Stimulated activated effector memory CD8-positive, alpha-beta T cell treated with anti-CD3 and anti-CD28 coated beads, Interleukin-12 subunit alpha, Interleukin-12 subunit beta, amount 100 ng/mL, for 72 hours (primary cell): ENCODE measurements at regions not wholly inside any gene's neighbourhood (a gene's known extent, or its start where the extent isn't known, plus 50 kb on each side); places are given as distances from the start of the nearest gene placed in this dataset.
A peak's percentile ranks its signal among the peaks of the same experiment; 100 is the strongest.

Experiments used
- ATAC-seq: fragments of 150-1000 bp; cut with Tn5 transposase; 2 replicates; pipeline ENCODE4 v1.10.0; 2021
- DNase-seq, 2 donors: peaks; one replicate each; pipeline ENCODE4 v3.0.0; 2021 to 2022; ENCODE audit warnings: low spot score in 2 of 2
- H3K27ac Mint-ChIP-seq: one replicate; pipeline ENCODE4 v1.8.0; 2022; ENCODE audit warnings: mild to moderate bottlenecking, mixed read lengths
- H3K36me3 Mint-ChIP-seq: one replicate; pipeline ENCODE4 v1.8.0; 2022; ENCODE audit warnings: mild to moderate bottlenecking, mixed read lengths
- H3K4me1 Mint-ChIP-seq: one replicate; pipeline ENCODE4 v1.8.0; 2022; ENCODE audit warnings: mixed read lengths
- H3K4me3 Mint-ChIP-seq: one replicate; pipeline ENCODE4 v1.8.0; 2022; ENCODE audit warnings: mild to moderate bottlenecking, mixed read lengths
- H3K9me3 Mint-ChIP-seq: one replicate; pipeline ENCODE4 v1.8.0; 2022; ENCODE audit warnings: mixed read lengths

DNA sequence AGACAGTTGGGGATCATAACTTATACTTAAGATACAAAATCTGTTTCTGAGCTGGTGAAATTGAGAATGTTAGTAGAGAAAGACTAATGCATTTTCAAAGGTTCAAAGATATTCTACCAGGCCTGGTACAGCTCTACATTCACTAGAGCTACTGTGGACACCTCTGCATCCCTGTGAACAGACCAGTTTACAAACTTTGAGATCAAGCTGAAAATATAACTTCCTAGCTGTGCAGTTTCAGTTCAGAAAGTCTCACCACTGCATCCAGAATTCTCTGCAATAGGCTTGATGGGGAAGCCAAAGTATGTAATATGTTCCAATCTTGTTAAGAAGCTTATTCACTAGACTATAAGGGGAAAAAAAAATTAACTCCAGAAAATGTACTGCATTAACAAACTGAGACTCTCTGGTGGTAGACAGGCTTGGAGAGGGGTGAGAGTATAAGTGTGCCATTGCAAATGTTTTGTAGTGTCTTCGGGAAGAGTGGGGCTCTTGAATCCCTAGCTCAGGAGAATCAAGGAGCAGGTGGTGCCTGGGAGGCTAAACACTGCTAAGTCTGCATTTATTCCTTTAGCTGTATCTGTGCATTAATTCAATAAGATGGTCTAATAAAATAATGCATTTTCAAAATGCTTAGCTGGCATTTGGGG is 671.9 kb downstream of the NR2F1-AS1 start:
- Mint-ChIP-seq H3K4me3 (no peak overlapping the region), H3K36me3 (no peaks in the 10 kb centered on the region), H3K27ac (no peak overlapping the region), H3K9me3 (peaks cover 5% of the 10 kb centered on the region), H3K4me1 (no peaks in the 10 kb centered on the region)
- ATAC-seq (no peak), DNase-seq (no peak)

DNA sequence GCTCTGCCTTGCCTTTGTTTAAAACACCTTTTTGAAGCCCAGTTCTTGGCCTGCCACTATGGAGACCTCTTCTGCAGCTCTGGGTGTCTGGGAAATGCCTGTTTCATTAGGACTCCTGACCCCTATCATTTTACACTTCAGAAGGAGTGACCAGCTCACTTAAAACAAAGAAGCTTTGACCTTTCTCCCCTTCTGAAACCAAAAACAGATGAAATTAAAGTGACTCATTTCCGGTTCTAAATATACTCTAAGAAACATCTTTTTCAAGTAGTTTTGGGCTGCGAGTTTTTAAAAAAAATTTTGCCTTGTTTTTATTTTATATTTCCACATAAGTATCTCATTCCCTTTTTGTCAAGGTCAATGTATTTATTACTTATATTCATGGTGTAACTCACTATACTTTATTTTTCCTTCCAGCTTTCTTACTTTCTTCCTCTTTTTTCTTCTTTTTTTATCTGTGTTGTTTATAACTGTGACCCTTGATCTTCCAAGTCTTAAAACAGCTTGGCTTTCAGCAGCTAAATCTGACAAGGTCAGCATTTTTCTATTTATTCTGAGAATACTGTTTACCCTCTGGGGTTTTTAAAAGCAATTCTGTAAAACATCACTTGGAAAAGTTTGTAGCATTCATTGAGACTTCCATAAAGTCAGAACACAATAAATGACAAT is 672.9 kb downstream of the NR2F1-AS1 start:
- no peak for ATAC-seq
- Mint-ChIP-seq H3K4me3 (no peak overlapping the region), H3K27ac (no peak overlapping the region), H3K9me3 (peaks cover 2% of the 10 kb centered on the region), H3K4me1 (no peaks in the 10 kb centered on the region), H3K36me3 (no peaks in the 10 kb centered on the region)
- no peak for DNase-seq

DNA sequence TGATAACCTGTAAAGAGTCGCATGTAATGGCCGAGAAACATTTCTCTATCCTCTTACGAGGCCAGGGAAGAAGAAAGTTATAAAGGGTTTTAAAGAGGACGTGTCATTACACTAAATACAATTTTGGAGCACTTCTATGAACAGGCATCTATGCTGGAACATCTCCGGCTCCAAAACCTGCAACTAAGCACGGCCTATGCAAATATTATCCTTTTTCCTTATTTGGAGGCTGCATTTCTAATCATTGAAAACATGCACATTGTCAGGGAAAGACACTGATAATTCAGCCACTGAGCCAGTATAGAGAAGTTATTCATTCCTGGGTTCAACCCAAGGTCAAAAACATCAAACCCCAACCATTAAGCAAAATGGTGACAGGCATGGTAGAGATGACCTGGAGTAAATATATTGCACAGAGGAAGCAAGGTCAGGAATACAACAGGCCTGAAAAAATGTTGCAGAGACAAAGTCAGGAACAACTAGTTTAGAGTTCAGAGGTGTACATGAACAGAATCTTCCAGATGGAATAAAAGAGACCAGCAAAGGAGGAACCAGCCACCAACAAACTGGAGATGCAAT is 674.1 kb downstream of the NR2F1-AS1 start:
- no peaks in the 10 kb centered on the region for H3K4me1 Mint-ChIP-seq
- no peak overlapping the region for H3K27ac Mint-ChIP-seq
- no peak overlapping the region for H3K4me3 Mint-ChIP-seq
- ATAC-seq (no peak), DNase-seq (no peak)
- peaks cover 2% of the 10 kb centered on the region for H3K9me3 Mint-ChIP-seq
- H3K36me3 Mint-ChIP-seq, result no peaks in the 10 kb centered on the region

DNA sequence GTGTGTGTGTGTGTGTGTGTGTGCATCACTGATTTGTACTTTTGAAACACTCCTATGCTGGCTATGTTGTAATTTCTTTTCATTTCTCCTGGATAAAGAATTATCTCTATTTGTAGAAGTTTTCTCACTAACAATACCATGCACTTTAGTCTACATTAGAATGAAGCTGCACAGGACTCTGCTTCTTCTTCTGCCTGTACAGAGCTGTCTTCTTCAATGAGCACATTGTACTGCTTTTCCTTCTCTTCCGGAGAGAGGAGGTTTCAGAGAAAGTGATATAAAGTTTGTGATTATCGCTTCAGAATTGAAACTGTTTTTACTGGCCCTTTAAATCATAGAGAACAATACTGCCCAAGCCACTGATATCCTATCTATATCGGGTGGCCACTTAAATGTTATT is 677.0 kb downstream of the NR2F1-AS1 start:
- no peak overlapping the region for H3K27ac Mint-ChIP-seq
- peaks cover 5% of the 10 kb centered on the region for H3K9me3 Mint-ChIP-seq
- no peak for ATAC-seq
- DNase-seq, result no peak
- H3K4me3 Mint-ChIP-seq, result no peak overlapping the region
- no peaks in the 10 kb centered on the region for H3K4me1 Mint-ChIP-seq
- H3K36me3 Mint-ChIP-seq, result no peaks in the 10 kb centered on the region

DNA sequence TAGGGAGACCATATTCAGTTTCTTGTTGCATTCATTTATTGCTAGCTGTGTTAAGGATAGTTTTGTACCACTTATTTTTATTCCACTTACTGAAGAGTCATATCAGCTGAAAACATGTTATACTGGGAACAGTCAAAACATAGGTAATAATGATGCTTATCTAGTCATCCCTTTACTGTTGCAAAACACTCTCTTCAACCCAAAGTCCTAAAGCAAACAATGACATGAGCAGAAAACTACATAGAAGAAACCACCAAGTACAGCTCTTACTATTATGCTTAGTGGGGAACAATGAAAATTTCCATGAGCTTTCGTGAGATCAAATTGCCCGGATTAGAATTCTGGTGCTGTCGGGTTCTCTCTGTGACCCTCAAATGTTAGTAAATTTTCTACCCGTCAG is 681.4 kb downstream of the NR2F1-AS1 start:
- Mint-ChIP-seq H3K36me3 (no peaks in the 10 kb centered on the region), H3K4me3 (no peak overlapping the region), H3K9me3 (peaks cover 3% of the 10 kb centered on the region), H3K4me1 (no peaks in the 10 kb centered on the region), H3K27ac (no peak overlapping the region)
- ATAC-seq, result no peak
- no peak for DNase-seq

DNA sequence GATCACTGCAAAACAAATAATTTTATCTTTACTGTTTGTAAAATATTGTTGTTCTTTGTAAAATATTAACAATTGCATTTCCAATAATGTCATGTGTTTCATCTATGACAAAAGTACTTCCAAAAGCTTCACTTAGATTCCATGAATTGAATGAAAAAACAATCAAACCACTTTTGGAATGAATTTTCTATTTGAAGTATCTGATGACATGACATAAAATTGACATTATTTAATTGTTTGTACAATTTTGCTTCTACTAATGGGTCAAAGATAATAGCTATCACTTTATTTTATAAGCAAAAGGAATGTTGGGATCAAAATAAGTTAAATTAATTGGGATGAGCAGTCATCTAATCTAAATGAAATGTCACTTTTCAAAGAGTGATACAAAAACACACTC is 684.3 kb downstream of the NR2F1-AS1 start:
- ATAC-seq, result no peak
- H3K27ac Mint-ChIP-seq, result no peak overlapping the region
- H3K9me3 Mint-ChIP-seq, result peaks cover 3% of the 10 kb centered on the region
- no peak overlapping the region for H3K4me3 Mint-ChIP-seq
- DNase-seq, result no peak
- no peaks in the 10 kb centered on the region for H3K4me1 Mint-ChIP-seq
- H3K36me3 Mint-ChIP-seq, result no peaks in the 10 kb centered on the region

DNA sequence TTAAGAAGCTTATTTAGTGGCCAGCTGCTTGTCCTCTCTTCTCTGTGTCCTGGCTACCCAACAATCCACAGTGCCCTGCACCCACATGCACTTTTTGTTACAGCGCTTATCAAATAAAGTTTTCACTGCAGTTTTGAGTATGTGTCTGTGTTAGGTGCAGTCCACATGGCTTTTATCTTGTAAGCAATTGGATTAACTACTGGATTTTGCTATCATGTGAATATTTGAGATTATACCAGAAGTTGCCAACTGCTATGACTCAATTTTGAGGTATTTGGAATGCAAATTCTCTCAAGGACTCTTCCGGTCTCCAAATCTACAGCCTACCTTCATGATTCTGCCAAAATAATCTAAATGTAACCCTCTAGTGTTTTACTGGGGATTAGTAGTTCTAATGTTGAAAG is 690.2 kb downstream of the NR2F1-AS1 start:
- no peaks in the 10 kb centered on the region for H3K4me1 Mint-ChIP-seq
- no peak for DNase-seq
- no peak overlapping the region for H3K27ac Mint-ChIP-seq
- ATAC-seq, result no peak
- no peak overlapping the region for H3K4me3 Mint-ChIP-seq
- no peaks in the 10 kb centered on the region for H3K36me3 Mint-ChIP-seq
- H3K9me3 Mint-ChIP-seq, result peaks cover 9% of the 10 kb centered on the region

DNA sequence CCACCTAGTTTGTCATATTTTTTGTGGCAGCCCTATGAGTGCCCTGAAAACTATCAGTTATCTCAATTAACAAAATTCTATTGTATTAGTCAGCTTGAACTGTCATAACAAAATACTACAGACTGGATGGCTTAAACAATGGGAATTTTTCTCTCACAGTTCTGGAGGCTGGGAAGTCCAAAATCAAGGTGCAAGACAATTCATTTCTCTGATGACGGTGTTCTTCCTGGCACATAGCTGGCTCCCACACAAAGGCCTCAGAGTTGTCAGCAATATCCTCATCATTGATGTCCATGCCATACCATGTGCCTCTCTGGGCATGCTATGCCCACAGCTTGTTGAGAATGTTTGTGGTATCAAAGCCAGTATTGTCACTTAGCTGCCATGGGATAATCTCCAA is 691.9 kb downstream of the NR2F1-AS1 start:
- peak; percentile 37 for ATAC-seq
- H3K4me1 Mint-ChIP-seq, result no peaks in the 10 kb centered on the region
- H3K9me3 Mint-ChIP-seq, result peaks cover 9% of the 10 kb centered on the region
- no peak overlapping the region for H3K27ac Mint-ChIP-seq
- no peak overlapping the region for H3K4me3 Mint-ChIP-seq
- DNase-seq, result no peak
- H3K36me3 Mint-ChIP-seq, result no peaks in the 10 kb centered on the region

DNA sequence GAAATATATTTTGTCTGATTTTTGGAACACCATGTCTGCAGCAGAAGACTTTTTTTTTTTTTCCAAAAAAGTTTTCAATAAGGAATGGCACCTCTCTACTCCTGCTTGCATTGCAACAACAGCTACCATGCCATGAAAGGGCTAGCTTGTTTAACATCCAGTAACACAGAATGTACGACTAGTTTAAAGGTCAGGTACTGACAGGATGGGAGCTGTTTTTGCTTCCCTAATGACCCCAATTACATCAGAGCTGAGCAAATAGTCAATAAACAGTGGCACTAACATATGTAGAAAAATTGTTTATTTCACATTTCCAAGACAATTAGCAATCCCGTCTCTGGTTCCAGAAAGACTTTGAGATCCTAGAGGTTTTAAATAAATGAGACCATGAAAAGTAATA is 693.8 kb downstream of the NR2F1-AS1 start:
- H3K36me3 Mint-ChIP-seq, result no peaks in the 10 kb centered on the region
- ATAC-seq (no peak), DNase-seq (no peak)
- no peak overlapping the region for H3K27ac Mint-ChIP-seq
- H3K9me3 Mint-ChIP-seq, result peaks cover 9% of the 10 kb centered on the region
- no peak overlapping the region for H3K4me3 Mint-ChIP-seq
- H3K4me1 Mint-ChIP-seq, result no peaks in the 10 kb centered on the region

DNA sequence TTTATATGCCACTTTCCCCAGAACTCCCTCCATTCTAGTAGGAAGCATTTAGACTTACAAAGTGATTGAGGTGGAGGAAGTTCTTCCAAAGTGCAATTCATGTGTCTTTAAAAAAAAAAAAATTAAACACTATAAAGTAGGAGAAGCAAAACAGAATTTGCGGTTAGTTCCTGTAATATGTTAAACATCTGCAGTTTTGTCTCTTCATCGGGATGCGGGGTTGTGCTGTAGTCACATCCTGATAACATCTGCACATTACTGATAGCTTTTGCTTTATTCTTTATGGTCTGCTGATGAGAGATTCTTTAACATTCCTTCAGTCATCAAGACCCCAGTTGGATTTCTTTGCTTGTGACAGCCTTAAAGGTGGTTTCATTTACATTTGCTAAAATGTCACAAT is 694.3 kb downstream of the NR2F1-AS1 start:
- no peak overlapping the region for H3K27ac Mint-ChIP-seq
- no peak for ATAC-seq
- DNase-seq, result no peak
- no peaks in the 10 kb centered on the region for H3K36me3 Mint-ChIP-seq
- no peaks in the 10 kb centered on the region for H3K4me1 Mint-ChIP-seq
- peaks cover 9% of the 10 kb centered on the region for H3K9me3 Mint-ChIP-seq
- H3K4me3 Mint-ChIP-seq, result no peak overlapping the region

DNA sequence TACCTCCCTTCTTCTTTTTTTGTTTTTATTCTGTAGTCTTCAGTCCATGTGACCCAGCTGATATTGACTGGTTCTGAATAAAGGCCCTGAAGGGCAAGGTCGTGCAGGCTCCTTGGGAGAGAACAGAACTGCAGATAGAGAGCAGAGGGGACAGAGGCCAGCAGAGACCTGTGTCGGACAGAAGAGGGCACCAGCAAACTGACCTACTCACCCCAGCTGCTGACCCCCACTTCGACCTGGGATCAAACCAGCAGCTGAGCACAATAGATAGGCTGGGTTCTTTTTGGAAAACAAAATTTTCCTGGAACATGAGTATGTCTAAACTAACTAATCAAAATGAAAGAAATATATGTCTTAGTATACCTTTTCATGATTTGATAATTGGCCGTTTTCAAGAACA is 695.1 kb downstream of the NR2F1-AS1 start:
- Mint-ChIP-seq H3K4me1 (no peaks in the 10 kb centered on the region), H3K27ac (no peak overlapping the region), H3K36me3 (no peaks in the 10 kb centered on the region), H3K4me3 (no peak overlapping the region), H3K9me3 (peaks cover 3% of the 10 kb centered on the region)
- ATAC-seq, result no peak
- no peak for DNase-seq

DNA sequence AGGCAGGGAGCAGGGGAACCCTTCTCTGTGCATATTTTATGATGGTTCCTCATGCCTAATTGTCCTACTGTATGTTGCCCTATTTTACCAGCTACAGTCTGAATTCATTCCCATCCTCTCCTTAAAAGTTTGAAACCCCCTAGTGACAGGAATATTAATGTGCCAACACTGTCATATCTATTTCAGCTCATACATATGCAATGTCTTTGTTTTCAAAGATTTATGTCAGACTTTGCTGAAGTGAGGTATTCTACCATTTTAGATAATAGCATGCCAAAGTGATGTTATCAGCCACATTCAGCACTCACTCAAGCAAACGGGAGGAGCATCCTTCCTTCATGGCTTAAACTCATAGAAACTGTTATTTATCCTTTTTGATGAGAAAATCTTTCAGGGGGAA is 696.5 kb downstream of the NR2F1-AS1 start:
- H3K4me1 Mint-ChIP-seq, result no peaks in the 10 kb centered on the region
- no peaks in the 10 kb centered on the region for H3K36me3 Mint-ChIP-seq
- DNase-seq, result no peak
- no peak overlapping the region for H3K4me3 Mint-ChIP-seq
- H3K9me3 Mint-ChIP-seq, result no peaks in the 10 kb centered on the region
- no peak for ATAC-seq
- H3K27ac Mint-ChIP-seq, result no peak overlapping the region

DNA sequence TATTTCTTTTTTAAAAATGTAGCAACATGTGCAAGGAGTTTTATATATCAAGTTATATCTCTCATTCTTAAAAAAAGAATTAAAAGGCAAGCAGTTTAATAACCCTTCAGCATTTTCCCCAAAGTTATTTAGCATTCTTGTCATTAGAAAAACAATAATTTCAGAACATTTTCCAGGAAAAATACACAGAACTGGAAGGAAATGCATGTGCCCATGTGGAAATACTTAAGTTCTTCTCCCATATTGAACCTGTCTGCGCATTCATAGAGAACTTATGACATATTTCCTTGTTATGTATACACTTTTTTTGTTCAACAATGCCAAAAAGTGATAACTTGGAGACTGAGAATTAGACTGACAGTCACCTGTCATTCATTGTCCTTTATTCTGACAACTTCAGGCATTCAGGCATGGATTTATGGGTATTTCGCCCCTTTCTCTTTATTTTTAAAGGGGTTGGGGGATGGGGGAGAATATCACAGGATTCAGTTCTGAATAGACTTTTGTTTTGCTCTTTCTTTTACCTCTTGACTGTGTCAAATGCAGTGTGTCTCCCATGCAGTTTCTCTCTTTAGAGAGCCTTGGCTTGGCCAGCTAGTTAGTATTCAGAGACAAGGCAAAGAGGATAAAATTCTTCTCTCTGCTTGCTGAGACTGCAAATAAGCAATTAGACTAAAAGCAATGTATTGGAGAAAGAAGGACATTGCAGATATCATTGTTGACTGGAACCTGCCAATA is 701.0 kb downstream of the NR2F1-AS1 start:
- no peak overlapping the region for H3K27ac Mint-ChIP-seq
- peaks cover 12% of the 10 kb centered on the region for H3K9me3 Mint-ChIP-seq
- no peaks in the 10 kb centered on the region for H3K36me3 Mint-ChIP-seq
- no peak for DNase-seq
- no peaks in the 10 kb centered on the region for H3K4me1 Mint-ChIP-seq
- ATAC-seq, result no peak
- H3K4me3 Mint-ChIP-seq, result no peak overlapping the region

DNA sequence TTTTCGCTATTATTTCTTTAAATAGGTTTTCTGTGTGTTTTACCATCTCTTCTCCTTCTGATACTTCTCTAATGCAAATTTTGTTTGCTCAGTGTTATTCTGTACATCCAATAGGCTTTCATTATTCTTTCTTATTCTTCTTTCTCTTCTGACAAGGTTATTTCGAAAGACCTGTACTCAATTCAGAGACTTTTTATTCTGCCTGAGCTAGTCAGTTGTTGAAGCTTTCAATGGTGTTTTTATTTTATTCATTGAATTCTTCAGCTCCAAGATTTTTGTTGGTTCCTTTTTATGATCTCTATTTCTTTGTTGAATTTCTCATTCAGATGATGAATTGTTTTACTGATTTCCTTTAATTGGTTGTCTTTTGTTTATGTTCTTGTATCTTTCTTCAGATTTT is 706.2 kb downstream of the NR2F1-AS1 start:
- Mint-ChIP-seq H3K27ac (no peak overlapping the region), H3K4me3 (no peak overlapping the region), H3K36me3 (no peaks in the 10 kb centered on the region), H3K4me1 (no peaks in the 10 kb centered on the region), H3K9me3 (peaks cover 28% of the 10 kb centered on the region)
- DNase-seq (no peak), ATAC-seq (no peak)

DNA sequence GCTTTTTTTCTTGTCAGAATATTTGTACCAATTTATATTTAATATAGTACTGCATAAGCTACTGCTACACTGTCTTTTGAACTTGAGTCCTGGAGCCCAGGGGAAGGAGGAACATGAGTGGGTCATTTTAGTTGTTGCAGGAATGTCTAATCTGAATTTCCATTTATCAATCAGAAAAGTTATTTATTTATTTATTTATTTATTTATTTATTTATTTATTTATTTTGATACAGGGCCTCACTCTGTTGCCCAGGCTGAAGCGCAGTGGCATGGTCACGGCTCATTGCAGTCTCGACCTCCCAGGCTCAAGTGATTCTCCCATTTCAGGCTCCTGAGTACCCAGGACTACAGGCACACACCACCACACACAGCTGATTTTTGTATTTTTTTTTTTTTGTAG is 712.6 kb downstream of the NR2F1-AS1 start:
- DNase-seq (no peak), ATAC-seq (no peak)
- Mint-ChIP-seq H3K4me1 (no peaks in the 10 kb centered on the region), H3K36me3 (no peaks in the 10 kb centered on the region), H3K4me3 (no peak overlapping the region), H3K27ac (no peak overlapping the region), H3K9me3 (peaks cover 9% of the 10 kb centered on the region)

DNA sequence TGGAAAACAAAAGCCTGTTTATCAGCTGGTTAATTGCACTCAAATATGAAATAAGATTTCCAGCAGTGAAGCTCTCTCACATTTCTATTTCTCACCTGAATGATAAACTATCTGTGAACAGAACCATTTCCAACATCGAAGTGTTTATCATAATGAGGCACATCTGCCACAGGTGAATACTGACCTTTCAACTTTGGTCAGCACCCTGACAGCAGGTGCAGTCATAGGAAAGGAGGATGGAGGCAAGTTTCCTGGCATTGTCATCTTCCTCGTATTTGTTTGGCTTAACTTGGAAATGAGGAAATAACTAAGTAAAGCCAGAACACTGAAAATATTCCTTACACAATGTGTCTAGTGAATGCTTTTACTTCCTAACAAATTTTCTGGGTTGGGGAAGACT is 716.4 kb downstream of the NR2F1-AS1 start:
- DNase-seq (no peak), ATAC-seq (no peak)
- Mint-ChIP-seq H3K36me3 (no peaks in the 10 kb centered on the region), H3K4me1 (no peaks in the 10 kb centered on the region), H3K9me3 (peaks cover 3% of the 10 kb centered on the region), H3K4me3 (no peak overlapping the region), H3K27ac (no peak overlapping the region)
